ENCODE measurements at regions not wholly inside any gene's neighbourhood (a gene's known extent, or its start where the extent isn't known, plus 50 kb on each side); places are given as distances from the start of the nearest gene placed in this dataset.
"Not testable (repeated sequence)": the region's sequence is repeated elsewhere in the genome, so short reads cannot be mapped to it uniquely, and the experiment has no call there.

DNA sequence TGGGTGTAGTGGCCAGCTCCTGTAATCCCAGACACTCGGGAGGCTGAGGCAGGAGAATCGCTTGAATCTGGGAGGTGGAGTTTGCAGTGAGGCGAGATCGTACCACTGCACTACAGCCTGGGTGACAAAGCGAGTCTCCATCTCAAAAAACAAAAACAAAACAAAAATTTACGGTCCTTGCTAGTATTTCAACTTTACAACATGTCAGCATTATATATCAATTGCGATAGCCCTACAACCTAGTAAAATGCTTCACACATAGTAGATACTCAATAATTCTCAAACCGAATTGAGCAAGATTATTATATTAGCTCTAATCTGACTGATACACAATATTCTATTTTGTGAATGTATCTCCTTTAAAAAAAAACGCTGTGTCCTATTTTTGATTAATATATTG lies 1411.0 kb upstream of the WWC1 start:
- DNase-seq, result no peak

DNA sequence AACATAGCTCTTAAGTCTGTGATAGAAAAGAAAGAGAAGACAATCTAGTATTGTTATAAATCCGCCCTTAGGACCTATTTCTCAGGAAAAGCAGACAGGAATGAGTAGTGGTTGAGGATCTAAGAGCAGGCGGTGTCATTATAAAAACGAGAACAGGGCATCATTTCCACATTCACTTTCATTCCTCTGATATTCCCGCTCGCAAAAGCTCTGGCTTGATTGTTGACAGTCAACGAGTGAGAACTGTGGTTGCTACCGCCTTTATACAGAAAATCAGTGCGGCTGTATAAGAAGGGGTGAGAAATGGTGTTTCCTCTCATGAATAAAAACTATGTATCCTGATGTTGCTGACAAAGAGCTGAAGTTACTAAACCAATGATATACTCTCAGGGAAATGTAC lies 1409.6 kb upstream of the WWC1 start:
- DNase-seq, result no peak

DNA sequence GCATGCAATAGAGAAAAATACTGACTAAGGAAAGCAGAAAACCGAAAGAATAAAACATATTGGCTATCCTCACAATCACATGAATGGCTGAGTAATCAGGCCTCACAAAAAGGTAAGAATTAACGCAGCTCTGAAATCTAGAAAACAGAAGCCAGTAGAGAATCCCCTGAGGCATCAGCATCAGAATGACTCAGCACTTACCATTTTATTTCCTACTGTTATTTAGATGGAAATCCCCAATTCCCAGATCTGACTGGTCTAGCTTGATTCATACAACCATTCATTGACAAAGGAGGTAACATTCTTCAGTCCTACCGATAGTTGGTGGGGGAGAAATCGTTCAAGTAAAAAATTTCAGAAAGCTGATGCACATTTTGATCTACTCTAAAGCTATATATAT lies 1408.4 kb upstream of the WWC1 start:
- no peak for DNase-seq

DNA sequence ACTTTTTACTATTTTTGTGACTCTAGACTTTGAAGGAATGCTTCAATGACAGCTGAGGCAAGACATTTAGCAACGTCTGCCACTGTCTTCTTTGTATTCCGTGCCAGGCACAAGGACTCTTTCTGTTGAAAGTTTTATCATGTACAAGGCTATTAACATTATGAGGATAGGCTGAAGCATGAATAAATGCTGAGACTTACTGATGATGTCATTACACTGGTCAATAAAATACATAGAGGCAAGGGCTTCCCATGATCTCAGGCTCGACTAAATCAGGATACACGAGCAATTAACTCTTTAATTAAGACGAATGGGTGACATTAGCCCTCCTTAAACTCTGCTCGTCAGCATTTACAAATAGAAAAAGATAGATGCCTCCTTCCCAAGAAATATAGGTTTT lies 1393.3 kb upstream of the WWC1 start:
- DNase-seq, result no peak

DNA sequence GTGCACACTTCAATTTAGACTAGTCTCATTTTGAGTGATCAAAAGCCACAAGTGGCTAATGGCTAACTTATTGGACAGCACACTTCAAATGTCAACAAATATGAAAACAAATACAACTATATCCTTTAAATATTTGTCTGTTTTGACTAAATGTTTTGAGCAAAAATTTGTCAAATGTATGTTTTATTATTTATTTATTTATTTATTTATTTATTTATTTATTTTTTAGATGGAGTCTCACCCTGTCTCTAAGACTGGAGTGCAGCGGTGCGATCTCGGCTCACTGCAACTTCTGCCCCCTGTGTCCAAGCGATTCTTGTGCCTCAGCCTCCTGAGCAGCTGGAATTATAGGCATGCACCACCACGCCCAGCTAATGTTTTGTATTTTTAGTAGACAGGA lies 1392.1 kb upstream of the WWC1 start:
- no peak for DNase-seq

DNA sequence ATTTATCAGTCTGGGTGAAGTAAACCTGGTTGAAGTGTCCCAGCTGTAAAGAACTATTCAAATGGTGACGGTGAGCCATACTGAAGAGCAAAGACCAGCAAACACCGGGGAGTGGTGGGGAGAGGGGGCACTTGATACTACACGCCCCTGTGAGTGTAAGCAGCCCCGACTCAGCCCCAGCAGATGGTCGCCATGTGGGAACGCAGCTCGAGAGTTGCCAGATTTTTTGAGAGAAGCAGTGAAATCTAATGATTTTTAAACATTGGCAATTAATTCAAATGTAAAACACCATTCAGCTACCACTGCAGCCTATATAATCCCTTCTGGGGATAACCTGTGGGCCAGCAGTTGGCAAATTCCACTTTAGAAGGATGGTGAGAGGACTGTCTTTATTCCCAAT lies 1386.9 kb upstream of the WWC1 start:
- DNase-seq, result no peak

DNA sequence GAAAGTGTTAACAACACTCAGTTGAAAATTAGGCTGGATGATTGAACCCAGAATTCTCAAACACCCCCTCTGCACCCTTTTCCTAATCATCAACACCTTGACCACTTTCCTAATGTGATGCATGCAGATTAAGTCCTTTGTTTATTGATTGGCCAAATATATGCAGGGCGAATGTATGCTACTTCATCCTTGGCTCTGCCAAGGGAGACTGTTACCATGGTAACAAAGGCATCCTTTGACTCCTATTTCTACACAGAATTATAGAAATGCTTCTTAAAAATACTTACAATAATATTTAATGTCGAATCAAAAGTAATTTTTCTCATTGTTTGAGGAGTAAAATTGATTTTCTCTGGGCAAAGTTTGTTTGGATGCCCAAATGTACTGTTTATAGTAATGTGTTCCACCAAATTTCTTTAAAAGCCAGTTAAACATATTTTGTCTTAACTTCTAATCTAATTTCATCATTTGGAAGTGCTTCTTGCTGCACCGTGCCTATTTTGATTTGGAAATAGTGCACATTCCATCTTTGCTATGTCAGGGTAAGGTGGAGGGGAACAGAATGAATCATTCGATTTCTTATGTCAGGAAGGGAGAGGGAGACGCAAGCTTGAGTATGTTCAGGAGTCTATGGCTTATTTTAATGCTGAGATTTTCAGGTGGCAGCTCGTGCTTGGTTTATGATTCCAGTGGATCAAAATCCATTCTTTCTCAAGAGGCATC lies 1384.3 kb upstream of the WWC1 start:
- no peak for DNase-seq

DNA sequence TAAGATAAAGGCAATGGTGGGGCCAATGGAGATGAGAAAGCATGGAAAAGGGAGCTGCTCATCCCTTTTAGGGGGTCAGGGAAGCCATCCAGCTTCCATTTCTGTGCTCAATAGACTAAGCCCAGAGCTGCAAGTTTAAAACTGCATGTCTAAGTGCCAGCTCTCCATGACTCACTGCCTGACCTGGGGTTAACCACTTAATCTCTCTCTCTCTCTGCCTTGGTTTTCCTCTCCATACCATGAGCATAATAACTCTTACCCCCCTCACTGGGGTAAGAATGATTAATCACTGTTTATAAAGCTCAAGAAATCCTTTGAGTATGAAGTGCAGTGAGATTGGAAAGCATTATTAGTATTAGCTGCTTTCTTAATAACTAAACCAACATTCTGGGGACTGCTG lies 1382.4 kb upstream of the WWC1 start:
- DNase-seq, result no peak

DNA sequence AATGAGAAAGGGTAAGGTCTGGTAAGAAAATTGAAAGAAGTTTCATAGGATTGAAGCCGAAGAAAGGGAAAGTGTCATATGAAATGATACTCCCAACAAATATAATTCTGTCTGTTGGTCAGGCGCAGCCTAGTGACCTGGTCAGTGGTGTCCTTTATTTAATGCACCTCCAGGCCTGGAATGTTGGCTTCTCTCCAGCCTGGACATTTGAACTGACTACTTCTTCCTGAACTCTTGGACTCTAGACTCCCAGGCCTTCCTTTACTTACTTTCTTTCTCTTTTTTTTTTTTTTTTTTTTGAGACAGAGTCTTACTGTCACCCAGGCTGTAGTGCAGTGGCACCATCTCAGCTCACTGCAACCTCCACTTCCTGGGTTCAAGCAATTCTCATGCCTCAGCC lies 1381.5 kb upstream of the WWC1 start:
- no peak for DNase-seq

DNA sequence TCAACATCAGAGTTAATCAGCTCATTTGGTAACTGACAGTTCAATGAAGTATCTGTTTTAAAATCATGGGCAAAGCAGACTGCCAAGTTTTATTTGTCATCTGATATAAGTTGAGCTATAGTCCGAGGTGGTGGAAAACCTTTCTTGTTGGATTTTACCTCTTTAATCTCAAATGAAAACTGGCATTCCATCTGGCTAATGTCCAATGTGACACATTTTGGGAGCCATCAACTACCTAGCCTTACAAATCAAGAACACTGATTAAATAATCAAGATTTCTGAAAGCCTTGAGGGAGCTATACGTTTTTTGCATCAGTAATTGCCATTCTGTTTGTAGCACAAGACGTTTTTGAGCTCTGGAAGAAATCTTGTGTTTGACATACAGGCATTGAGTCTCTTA lies 1380.5 kb upstream of the WWC1 start:
- DNase-seq, result no peak

DNA sequence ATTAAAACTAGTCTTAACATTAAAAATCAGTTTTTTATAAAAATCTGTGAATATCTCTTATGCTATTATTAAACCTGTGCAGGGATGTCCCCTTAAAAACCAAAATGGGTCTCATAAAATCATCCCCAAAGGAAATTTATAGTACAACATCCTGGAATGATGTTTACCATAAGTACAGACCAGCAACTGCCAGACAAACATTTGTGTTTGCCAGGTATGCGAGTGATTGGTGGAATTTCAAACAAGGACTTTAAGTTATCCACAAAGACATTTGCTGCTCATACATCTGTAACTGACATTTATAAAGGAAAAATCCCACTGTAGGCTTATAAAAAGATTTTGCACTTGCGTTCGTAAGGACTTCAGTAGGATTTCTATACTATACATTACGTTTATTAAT lies 1375.4 kb upstream of the WWC1 start:
- DNase-seq, result no peak

DNA sequence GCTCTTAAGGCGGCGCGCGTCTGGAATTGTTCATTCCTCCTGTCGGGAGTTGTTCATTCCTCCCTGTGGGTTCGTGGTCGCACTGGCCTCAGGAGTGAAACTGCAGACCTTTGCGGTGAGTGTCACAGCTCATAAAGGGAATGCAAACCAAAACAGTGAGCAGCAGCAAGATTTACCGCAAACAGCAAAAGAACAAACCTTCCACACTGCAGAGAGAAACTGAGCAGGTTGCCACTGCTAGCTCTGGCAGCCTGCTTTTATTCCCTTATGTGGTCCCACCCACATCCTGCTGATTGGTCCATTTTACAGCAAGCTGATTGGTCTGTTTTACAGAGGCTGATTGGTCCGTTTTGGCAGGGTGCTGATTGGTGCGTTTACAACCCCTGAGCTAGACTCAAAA lies 1365.3 kb upstream of the WWC1 start:
- DNase-seq, result peak; percentile 66

DNA sequence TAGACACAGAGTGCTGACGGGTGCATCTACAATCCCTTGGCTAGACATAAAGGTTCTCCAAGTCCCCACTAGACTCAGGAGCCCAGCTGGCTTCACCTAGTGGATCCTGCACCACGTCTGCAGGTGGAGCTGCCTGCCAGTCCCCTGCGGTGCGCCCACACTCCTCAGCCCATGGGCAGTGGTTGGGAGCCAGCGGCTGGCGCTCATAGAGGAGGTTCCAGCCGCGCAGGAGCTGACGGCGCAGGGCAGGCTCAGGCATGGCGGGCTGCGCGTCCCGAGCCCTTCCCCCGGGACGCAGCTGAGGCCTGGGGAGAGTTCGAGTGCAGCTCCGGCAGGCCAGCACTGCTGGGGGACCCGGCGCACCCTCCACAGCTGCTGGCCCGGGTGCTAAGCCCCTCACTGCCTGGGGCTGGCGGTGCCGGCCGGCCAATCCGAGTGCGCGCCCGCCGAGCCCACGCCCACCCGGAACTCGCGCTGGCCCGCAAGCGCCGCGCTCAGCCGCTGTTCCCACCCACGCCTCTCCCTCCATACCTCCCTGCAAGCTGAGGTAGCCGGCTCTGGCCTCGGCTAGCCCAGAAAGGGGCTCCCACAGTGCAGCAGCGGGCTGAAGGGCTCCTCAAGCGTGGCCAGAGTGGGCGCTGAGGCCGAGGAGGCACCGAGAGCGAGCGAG lies 1364.5 kb upstream of the WWC1 start:
- not testable (repeated sequence) for DNase-seq

DNA sequence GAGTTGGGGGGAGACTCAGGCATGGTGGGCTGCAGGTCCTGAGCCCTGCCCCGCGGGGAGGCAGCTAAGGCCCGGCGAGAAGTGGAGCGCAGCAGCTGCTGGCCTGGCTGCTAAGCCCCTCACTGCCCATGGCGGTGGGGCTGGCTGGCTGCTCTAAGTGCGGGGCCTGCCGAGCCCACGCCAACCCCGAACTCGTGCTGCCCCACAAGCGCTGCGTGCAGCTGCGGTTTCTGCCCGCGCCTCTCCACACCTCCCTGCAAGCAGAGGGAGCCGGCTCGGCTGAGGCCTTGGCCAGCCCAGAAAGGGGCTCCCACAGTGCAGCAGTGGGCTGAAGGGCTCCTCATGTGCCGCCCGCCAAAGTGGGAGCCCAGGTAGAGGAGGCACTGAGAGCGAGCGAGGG lies 1355.1 kb upstream of the WWC1 start:
- DNase-seq, result no peak

DNA sequence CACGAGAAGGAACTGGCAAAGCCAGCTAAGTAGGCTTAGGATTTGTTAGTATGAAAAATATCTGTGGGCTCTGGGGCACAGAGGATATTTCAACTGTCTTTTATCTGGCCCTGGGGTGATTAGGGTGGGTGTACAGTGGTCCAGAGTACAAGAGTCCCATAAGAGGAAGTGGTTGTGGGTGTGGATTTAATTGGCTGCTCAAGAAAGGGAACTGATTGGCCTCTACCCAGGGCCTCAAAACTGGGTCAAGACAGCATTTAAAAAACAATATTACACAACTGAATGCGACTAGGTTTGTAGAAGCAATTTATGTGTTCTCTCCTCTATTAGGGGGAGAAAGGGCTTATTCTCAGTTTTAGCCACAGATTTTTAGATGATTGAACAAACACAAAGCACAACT lies 1353.4 kb upstream of the WWC1 start:
- no peak for DNase-seq

DNA sequence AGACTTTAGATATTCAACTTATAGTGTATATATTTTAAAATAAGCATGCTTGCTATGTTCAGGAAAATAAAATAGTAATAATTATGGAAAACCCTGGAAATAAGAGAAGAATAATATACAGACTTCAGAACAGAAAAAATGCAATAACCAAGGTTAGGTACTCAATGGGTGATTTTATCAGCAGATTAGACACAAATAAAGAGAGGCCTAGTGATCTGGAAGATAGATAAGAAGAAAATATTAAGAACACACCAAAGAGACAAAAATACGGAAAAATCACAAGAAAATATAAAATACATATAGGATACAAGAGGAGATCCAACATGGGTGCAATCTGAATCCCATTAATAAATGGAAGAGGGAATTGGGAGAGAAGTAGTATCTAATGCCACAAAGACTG lies 1348.5 kb upstream of the WWC1 start:
- no peak for DNase-seq

DNA sequence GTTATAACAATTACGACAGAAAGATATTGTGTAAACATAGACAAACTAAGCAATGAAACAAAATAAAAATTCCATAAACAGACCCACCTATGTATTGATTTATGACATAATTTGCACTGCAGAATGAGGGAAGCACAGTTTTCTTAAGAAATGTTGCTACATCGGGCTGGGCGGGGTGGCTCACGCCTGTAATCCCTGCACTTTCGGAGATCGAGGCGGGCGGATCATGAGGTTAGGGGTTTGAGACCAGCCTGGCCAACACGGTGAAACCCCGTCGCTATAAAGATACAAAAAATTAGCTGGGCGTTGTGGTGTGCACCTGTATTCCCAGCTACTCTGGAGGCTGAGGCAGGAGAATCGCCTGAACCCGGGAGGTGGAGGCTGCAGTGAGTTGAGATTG lies 1344.4 kb upstream of the WWC1 start:
- no peak for DNase-seq

DNA sequence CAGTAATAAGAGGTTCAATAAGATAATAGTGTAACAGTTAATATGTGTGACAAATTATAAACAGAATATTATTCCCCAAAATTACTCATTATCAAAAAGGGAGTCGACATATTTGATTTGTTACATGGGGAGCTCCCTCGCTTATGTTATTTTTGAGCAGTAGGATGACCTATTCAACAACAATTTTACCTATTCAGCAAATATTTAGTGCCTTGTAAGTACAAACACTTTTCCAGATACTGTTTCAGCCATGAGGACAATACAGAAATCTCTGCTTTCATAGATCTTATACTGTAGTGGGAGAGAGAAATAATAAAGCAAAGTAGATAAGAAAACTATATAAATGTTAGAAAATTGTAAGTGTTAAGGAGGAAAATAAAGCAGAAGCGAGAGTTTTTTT lies 1342.8 kb upstream of the WWC1 start:
- no peak for DNase-seq

DNA sequence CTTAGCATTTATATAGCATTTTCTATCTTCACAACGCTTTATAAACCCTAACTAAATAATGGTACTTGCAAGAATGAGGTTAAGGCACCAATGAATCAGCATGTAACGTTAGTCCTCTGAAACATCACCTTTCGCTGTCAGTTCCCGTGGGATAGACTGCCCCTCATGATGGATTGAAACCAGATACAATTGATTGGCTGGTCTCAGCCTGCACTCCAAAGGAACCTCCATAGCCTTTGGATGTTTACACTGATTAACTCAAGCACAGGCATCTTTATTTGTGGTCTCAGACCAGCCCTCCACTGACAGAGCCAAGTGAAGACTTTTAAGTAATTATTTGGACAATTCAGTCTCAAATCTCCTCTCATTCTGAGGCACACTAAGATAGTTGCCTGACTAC lies 1339.4 kb upstream of the WWC1 start:
- DNase-seq, result peak; percentile 54

DNA sequence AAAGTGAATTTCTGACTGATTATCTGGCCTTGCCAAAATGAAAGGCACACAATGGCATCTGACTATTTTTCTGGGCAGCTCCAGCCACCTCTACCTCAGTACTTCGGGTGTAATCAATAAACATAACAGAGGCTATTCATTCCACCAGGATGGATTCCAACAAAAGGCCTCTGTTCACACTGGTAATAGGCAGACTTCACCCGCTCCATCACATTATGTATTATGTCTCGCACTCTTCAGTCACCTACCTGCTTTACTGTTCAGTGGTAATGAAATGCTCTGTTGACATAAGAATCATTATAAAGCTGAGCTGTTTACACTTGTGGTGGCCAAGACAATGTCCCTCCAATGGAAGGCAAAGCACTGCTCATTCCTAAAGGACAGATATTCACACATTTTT lies 1333.7 kb upstream of the WWC1 start:
- no peak for DNase-seq

DNA sequence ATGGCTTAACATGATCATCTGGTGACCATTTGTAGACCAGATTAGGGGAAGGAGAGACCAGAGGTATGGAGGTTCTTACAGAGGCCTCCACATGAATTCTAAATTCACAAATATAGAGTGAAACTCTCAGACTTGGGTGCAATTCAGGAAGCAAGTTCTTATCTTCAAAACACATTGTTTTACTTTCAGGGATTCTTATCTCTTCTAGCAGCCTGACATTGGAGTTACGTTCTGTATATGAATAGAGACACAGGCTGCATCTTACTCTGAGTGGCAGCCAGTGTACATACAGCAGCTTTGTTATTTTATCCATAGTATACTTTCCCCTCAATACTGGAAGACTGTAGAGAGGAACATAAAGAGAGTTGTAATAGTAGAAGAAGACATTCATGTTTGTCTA lies 1331.7 kb upstream of the WWC1 start:
- DNase-seq, result no peak

DNA sequence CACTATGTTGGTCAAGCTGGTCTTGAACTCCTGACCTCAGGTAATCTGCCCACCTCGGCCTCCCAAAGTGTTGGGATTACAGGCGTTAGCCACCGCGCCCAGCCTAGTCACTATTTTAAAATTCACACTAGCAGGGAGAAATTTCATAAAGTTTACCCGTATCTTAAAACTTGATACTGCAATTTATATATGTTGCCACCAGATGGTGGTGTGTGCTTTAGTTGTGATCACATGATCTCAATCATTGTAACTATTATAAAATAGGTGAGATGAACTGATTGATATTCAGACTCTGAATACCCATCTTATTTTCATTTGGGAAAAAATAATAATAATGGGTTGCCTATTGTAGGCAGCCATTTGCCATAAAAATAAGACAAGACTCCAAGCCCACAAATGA lies 1330.4 kb upstream of the WWC1 start:
- DNase-seq, result no peak

DNA sequence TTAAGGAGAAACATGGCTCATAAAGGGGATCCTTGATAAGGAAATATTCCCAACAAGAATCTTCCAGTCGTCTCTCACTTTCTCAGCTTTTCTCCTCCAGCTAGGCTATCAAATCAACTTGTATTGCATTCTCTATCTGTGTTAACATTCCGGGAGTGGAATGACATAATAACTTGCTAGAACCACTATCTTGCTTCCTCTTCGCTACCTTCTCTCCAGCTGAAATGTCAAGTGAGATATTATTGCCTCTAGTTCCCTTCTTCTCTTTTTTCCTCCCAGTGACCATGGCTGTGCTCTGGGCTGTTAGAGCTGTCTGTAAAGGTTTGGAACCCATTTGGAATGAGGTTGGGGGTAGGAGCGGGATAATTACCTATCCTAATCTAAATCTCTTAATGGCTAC lies 1329.5 kb upstream of the WWC1 start:
- no peak for DNase-seq

DNA sequence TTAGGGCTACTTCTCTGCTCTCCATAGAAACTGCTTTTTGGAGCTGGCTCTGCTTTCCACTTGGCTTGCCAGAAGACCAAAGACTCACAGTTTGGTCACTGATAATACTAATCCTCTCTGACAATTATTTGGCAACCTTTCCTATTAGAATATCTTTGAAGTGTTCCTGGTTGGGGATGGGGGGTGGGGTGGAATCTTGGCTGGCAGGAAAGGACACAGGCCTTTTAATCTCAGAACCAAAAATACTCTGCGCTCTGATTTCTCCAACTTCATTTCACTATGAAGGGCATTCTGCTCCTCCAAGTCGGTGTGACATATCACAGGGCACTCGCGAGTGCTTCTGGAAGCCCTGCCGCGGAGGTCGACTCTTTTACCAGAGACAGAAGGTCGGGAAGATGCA lies 1329.0 kb upstream of the WWC1 start:
- DNase-seq, result no peak

DNA sequence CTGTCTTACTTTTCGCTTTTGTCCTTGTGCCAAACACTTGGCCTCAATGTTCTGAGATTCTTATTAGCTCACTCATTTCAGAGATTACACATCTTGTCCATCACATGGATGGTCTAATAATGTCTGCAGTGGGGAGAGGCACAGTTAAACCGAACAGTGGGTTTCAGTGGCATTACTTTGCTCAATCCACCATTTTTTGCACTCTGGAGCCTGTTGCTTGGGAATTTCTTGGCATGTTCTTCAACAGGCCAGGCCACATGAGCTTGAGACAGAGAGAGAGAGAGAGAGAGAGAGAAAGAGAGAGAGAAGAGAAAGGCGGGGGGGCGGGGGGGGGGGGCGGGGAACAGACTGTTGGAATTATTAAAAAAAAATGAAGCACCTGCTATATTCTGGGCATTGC lies 1327.8 kb upstream of the WWC1 start:
- DNase-seq, result no peak

Data from islet precursor cell (in vitro differentiated cells).